Adipocyte (in vitro differentiated cells): ENCODE measurements at regions not wholly inside any gene's neighbourhood (a gene's known extent, or its start where the extent isn't known, plus 50 kb on each side); places are given as distances from the start of the nearest gene placed in this dataset.
A peak's percentile ranks its signal among the peaks of the same experiment; 100 is the strongest.
"Not testable (repeated sequence)": the region's sequence is repeated elsewhere in the genome, so short reads cannot be mapped to it uniquely, and the experiment has no call there.

ENCODE experiments used
- DNase-seq: peaks from one replicate; pipeline ENCODE4 v3.0.0-alpha.2; 2015; ENCODE audit warnings: low read depth
- H3K27me3 ChIP-seq: replicated peaks from 2 replicates; pipeline ENCODE4 v1.7.0; 2013; ENCODE audit warnings: mild to moderate bottlenecking, low read length, moderate library complexity; ENCODE audit not compliant: control insufficient read depth, insufficient read depth
- H3K36me3 ChIP-seq: 2 replicates; pipeline ENCODE4 v1.7.0; 2013; ENCODE audit warnings: low read length, mild to moderate bottlenecking, moderate library complexity; ENCODE audit not compliant: control insufficient read depth, insufficient read depth, severe bottlenecking
- H3K4me1 ChIP-seq: 2 replicates; pipeline ENCODE4 v1.7.0; 2013; ENCODE audit warnings: mild to moderate bottlenecking, low read length, moderate library complexity; ENCODE audit not compliant: control insufficient read depth, insufficient read depth
- H3K4me3 ChIP-seq: 2 replicates; pipeline ENCODE4 v1.7.0; 2013; ENCODE audit warnings: mild to moderate bottlenecking, low read length, moderate library complexity
- H3K9ac ChIP-seq: 2 replicates; pipeline ENCODE4 v1.7.0; 2013; ENCODE audit warnings: mild to moderate bottlenecking, low read length, moderate library complexity
- H3K9me3 ChIP-seq: 2 replicates; pipeline ENCODE4 v1.7.0; 2013; ENCODE audit warnings: mild to moderate bottlenecking, low read length, moderate library complexity; ENCODE audit not compliant: control insufficient read depth

DNA sequence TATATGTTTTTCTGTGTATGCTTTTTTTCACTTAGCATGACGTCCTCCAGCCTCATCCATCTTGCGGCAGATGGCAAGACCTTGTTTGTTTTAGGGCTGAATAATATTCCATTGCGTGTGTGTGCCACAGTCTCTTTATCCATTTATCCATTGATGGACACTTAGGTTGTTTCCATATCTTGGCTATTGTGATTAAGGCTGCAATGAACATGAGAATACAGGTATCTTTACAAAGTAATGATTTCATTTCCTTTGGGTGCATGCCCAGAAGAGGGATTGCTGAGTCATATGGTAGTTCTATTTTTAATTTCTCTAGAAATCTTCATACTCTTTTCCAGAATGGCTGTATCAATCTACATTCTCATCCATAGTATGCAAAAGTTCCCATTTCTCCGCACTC is 85.3 kb upstream of the ADCY2 start:
- DNase-seq, result peak; percentile 18
- not testable (repeated sequence) for H3K36me3 ChIP-seq, H3K4me1 ChIP-seq, H3K4me3 ChIP-seq, H3K27me3 ChIP-seq, H3K9ac ChIP-seq, H3K9me3 ChIP-seq

DNA sequence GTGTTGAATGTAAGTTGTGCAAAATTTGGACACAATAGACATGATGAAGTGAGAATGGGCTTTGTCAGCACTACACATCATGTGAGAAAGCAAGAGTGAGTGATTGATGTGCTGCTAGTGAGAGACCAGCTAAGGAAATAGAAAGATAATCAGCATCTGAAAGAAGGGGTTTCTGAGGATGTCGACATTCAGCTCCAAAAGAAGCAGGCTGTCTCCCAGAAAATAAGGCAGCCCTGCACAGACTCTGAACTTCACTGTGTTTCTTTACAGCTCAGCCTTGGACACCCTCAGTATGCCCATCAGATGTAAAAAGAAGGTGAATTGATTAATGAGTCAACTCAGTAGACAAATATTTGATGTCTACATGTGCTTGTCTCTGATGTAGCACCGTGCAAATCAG is 80.8 kb upstream of the ADCY2 start:
- H3K4me1 ChIP-seq, result peaks cover 9% of the 10 kb centered on the region
- H3K27me3 ChIP-seq, result no peaks in the 10 kb centered on the region
- no peak for DNase-seq
- no peak overlapping the region for H3K9ac ChIP-seq
- no peaks in the 10 kb centered on the region for H3K9me3 ChIP-seq
- H3K4me3 ChIP-seq, result no peak overlapping the region
- no peaks in the 10 kb centered on the region for H3K36me3 ChIP-seq

DNA sequence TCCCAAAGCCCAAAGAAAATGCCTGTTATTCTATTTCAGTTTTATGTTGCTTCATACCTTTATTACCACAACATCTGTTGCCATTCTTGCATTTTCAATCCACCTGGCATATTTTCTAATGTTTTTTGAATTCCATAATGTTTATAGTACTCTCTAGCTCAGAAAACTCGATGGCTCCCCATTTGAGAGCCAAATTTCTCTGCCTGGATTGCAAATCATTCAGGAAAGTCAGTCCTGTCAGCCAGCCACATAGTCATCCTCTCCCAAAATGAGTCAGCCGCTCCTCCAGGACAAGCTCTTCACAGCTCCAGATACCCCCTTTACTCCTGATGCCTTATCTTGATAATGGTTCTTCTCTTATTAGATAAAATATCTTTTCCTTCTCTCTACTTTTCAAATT is 78.2 kb upstream of the ADCY2 start:
- Histone ChIP-seq H3K4me3 (no peak overlapping the region), H3K9ac (no peak overlapping the region), H3K4me1 (peaks cover 31% of the 10 kb centered on the region), H3K36me3 (no peaks in the 10 kb centered on the region), H3K27me3 (no peaks in the 10 kb centered on the region), H3K9me3 (no peaks in the 10 kb centered on the region)
- no peak for DNase-seq

DNA sequence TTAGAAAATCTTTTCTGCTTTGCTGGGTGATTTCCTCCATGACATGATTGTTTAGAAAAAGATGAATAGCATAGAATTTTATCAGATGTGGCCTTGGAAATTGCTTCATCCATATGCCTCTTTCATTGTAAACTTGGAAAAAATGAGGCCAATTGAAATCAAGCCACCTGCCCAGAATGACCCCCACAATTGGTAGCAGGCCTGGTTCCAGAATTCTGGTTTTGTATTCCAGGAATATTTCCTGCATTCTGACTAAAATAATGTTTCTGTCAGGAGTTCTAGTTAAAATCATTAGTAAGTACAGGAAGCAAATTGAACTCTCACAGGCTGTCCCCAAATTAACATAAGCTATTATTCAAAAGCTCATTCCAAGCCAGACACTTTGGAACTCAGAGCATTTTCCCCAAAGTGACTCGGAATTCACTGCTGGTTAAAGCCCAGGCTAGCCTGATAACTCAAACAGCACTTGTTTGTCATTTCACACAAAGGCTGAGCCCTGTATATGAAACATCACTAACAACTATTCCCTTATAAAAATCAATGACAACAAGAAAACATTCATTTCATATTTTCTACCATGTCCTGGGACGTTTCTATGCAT is 75.1 kb upstream of the ADCY2 start:
- peaks cover 37% of the 10 kb centered on the region for H3K4me1 ChIP-seq
- no peak overlapping the region for H3K4me3 ChIP-seq
- no peak for DNase-seq
- no peaks in the 10 kb centered on the region for H3K27me3 ChIP-seq
- no peaks in the 10 kb centered on the region for H3K36me3 ChIP-seq
- peak overlapping the region; percentile 3 for H3K9ac ChIP-seq
- no peaks in the 10 kb centered on the region for H3K9me3 ChIP-seq

DNA sequence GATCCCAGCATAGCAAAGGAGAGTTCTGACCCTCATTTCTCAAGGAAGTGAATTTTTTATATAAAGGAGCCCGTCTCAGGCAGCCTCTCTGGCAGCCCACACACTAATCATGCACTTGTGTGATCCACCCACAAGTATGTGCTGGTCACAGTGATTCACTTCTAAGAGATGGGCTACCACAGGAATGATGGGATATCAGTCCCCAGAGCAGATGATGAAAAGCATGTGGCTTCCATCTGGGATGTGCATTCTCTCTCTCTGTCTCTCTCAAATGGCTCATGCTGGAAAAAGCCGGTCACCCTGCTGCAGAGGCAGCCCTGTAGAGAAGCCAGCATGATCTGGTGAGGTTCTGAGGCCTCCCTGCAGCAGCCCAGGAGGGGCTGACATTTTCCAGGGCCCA is 74.2 kb upstream of the ADCY2 start:
- H3K9me3 ChIP-seq, result no peaks in the 10 kb centered on the region
- H3K9ac ChIP-seq, result peak overlapping the region; percentile 39
- H3K36me3 ChIP-seq, result no peaks in the 10 kb centered on the region
- DNase-seq, result peak; percentile 77
- no peak overlapping the region for H3K4me3 ChIP-seq
- peaks cover 45% of the 10 kb centered on the region for H3K4me1 ChIP-seq
- no peaks in the 10 kb centered on the region for H3K27me3 ChIP-seq

GRCh38 chr5:7324919-7325318 is 71.0 kb upstream of the ADCY2 start:
- H3K4me1 ChIP-seq, result peaks cover 51% of the 10 kb centered on the region
- no peaks in the 10 kb centered on the region for H3K36me3 ChIP-seq
- no peaks in the 10 kb centered on the region for H3K27me3 ChIP-seq
- no peak for DNase-seq
- H3K9ac ChIP-seq, result no peak overlapping the region
- H3K4me3 ChIP-seq, result no peak overlapping the region
- H3K9me3 ChIP-seq, result no peaks in the 10 kb centered on the region

DNA sequence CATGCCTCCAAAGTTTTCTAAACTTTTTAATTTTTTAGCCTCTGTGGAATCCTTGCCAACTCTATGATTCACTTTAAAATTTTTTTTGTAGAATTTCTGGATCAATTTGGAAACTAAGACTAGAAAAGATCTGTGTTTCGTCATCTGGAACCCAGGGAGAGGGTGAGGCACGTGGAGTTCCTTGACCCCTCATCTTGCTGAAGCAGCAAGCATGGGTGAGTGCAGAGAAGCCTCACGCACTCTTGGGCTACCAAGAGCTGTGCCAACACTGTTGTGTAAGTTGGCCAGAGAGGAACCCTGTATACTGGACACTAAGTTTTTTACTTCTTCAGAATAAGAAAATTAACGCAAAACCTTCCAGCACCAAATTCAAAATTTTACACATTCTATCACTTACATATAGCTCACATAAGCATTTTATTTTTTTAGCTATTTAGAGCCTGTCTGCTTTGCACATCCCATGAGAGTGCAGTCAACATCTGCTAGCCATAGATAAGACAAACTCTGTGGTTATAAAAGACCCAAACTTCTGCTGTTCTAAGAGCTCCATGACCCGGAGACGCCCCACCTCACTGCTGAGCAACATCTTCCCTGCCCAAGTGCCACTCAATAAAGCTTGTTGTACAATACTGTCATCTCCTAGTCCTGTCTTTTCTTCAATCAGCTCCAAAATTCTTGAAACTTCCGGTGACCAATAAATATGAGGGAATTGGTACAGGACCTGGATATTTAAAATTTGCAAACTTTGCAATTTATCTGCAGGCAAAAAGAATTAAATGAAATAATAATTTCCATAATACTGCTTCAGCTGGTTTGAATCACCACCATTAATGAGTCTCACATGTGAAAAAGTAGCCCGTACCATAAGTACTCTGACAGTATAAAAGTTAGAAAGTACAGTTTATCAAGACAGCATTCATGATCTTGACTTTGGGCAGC is 69.7 kb upstream of the ADCY2 start:
- Histone ChIP-seq H3K9me3 (no peaks in the 10 kb centered on the region), H3K27me3 (no peaks in the 10 kb centered on the region), H3K36me3 (no peaks in the 10 kb centered on the region), H3K4me1 (peaks cover 55% of the 10 kb centered on the region), H3K4me3 (peak overlapping the region; percentile 7), H3K9ac (peak overlapping the region; percentile 67)
- DNase-seq, result no peak

DNA sequence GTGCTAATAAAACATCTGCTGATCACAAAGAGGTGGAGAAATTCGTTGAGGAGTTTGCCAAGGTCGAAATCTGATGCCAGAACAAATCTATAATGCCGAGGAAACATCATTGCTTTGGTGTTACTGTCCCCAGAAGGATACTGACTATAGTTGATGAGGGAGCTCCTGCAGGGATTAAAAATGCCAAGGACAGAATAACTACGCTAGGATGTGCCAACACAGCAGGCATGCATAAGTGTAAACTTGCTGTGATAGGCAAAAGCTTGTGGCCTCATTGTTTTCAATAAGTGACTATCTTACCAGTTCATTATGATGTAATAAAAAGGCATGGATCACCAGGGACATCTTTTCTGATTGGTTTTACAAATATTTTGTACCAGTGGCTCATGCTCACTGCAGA is 66.8 kb upstream of the ADCY2 start:
- Histone ChIP-seq H3K27me3 (no peaks in the 10 kb centered on the region), H3K4me1 (peaks cover 44% of the 10 kb centered on the region), H3K4me3 (no peak overlapping the region), H3K9ac (no peak overlapping the region), H3K36me3 (no peaks in the 10 kb centered on the region), H3K9me3 (no peaks in the 10 kb centered on the region)
- no peak for DNase-seq

GRCh38 chr5:7329712-7330111 is 66.2 kb upstream of the ADCY2 start:
- Histone ChIP-seq H3K4me1 (peaks cover 44% of the 10 kb centered on the region), H3K9ac (no peak overlapping the region), H3K4me3 (no peak overlapping the region), H3K27me3 (no peaks in the 10 kb centered on the region), H3K9me3 (no peaks in the 10 kb centered on the region), H3K36me3 (no peaks in the 10 kb centered on the region)
- DNase-seq, result no peak

DNA sequence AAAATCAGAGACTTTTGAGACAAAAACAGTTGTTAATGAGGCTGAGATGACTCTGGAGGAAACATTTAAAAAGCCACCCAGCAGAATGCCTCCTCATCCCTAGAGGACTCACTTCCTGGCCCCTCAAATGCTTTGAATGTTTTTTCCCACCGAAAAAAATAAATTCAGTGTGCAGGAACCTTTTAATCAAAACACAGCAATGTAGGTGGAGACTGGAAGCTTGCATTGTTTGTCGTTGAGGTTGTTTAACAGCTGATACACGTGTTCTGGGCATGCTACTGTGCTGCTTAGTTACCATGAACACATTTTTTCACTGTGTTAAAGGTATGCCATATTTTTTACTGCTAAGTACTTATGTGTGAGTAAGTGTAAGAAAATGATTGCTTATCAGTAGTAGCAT is 65.7 kb upstream of the ADCY2 start:
- DNase-seq, result no peak
- Histone ChIP-seq H3K9ac (no peak overlapping the region), H3K4me3 (no peak overlapping the region), H3K9me3 (peaks cover 4% of the 10 kb centered on the region), H3K4me1 (peaks cover 43% of the 10 kb centered on the region), H3K27me3 (no peaks in the 10 kb centered on the region), H3K36me3 (no peaks in the 10 kb centered on the region)

GRCh38 chr5:7331131-7331530 is 64.8 kb upstream of the ADCY2 start:
- DNase-seq, result no peak
- peaks cover 36% of the 10 kb centered on the region for H3K4me1 ChIP-seq
- peaks cover 9% of the 10 kb centered on the region for H3K9me3 ChIP-seq
- no peaks in the 10 kb centered on the region for H3K27me3 ChIP-seq
- no peaks in the 10 kb centered on the region for H3K36me3 ChIP-seq
- no peak overlapping the region for H3K4me3 ChIP-seq
- no peak overlapping the region for H3K9ac ChIP-seq
